Kidney glomerular epithelial cell (primary cell): ENCODE measurements at regions not wholly inside any gene's neighbourhood (a gene's known extent, or its start where the extent isn't known, plus 50 kb on each side); places are given as distances from the start of the nearest gene placed in this dataset.
A peak's percentile ranks its signal among the peaks of the same experiment; 100 is the strongest.

Experiments
- DNase-seq: peaks from one replicate; lab custom pipeline; 2025; lab: John Stamatoyannopoulos, UW

DNA sequence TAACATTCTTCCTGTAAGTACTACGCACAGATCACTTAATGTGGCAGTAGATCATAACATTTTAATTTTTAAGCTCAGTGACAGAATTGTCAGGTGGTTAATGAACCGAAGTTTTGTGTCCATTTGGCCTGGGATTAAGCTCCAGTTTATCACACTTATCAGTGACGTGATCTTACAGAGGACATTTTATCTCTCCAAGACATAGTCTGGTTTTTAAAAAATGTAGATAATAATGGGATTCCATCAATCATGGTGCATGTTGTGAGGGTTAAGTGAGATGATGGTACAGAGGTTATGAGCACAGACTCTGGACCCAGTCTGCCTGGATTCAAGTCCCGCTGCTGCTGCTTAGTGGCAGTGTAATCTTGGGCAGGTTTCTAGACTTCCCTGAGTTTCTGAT lies 66.0 kb upstream of the ZFAND5 start:
- DNase-seq = no peak

DNA sequence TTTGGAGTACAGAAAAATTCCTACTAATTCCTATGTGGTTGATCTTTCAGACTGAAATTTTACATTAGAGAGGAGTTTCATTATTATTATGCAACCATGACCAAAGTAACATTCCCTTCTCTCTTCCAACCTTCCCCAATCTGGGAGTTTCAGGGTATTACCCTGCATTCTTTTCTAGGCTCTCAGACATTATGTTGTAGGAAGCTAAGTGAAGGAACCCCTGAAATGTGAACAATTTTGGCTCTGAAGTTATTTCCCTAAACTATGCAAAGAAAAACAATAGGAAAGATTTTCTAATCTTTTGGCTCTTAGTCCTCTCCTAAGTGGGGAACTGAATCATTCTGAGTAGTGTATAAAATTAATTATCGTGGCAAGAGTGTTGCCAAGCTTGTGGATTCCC lies 63.3 kb upstream of the ZFAND5 start:
- DNase-seq = peak; percentile 29

DNA sequence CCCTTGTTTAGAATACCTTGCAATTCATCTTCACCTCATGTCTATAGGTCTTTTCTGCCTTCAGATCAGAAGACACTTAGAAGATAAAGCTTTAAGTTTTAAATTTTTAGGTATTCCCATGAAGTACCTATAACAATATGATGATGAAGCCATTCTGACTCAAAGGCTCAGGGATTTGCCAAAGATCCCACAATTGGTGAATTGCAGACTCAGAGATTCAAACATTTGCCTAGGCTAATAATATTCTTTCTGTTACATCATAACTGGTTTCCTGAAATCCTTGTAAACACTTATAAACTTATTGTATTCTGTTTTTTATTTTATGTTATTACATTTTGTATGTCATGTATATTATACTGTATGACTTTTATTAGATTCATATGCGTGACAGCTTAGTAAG lies 62.8 kb upstream of the ZFAND5 start:
- DNase-seq = no peak

DNA sequence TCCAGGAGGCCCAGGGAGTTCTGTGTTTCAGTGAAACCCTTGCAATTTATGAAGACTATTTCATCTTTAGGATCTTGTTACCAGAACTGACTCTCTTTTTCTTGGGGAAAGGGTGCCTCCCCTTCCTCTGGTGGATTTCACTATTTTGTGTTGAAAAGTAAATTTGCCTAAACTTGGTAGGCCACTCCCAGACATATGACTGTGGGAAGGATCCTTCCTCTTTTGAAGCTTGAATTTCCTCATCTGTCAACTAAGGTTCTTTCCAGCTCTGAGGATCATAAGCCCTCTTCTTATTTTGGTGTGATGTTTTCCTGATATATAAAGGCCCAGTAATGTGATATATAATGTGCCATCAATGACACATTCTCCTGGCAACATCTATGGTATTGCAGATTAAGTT lies 59.1 kb upstream of the ZFAND5 start:
- DNase-seq = no peak

DNA sequence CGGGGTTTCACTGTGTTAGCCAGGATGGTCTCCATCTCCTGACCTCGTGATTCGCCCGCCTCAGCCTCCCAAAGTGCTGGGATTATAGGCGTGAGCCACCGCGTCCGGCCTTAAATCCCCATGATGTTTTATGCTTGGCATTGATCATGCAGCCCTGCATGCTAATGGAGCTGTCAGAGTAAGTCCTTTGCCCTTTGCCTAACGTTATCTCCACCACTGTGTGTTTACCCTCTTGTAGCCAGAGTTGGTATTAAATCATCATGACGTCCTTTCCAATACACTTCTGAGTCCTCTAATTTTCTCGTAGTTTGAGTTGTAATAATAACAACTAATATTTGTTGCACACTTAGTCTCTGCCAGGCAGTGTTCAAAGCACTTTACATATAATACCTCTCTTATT lies 57.2 kb upstream of the ZFAND5 start:
- DNase-seq = no peak

DNA sequence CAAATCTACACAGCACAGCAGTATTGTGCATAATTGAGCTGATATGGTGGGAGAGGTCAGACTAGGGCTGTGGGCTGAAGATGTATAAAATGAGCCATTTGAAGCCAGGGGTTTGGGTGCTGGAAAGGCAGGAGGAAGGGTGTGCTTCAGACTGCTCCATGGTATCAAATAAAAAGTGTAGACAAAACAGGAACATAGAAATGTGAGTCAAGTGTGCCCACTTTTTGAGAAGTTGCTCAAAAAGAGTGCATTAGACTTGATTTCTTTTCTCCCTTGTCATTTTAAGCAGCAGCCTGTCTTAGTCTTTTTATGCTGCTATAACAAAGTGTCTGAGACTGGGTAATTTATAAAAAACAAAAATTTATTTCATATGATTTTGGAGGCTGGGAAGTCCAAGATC lies 55.8 kb upstream of the ZFAND5 start:
- no peak for DNase-seq

DNA sequence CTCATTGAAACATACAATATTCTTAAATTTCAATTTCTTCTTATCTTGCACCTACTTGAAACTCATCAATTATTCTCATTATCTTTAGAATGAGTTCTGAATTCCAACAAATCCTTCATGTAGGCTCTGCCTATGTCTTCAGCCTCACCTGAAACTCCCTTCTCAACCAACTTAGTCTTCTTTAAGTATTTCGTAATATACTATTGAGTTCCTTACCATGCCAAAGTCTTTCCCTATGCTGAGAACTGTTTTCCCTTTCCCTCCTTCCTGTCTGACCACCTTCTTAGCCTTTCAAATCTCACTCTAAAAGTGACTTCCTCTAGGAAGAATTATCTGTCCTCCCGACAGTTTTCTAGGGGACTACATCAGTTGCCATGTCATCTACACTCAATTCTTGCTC lies 50.9 kb upstream of the ZFAND5 start:
- DNase-seq = no peak

DNA sequence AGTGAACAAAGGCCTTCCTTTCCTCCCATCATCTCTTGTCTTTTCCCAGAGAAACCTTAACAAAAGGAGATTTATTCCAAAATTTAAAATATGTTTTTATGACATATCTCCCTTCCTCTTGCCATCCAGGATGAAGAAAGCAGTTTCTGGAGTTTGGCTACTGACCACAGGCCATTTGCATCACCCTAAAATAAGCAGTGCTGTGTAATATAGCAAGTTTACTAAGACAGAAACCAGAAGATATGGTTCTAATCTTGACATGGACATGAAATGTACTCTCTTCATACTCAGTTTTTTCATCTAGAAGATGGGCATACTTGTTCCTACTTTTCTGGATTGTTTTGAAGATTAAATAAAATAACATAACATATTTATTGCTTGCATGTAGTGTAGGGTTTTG lies 50.2 kb upstream of the ZFAND5 start:
- no peak for DNase-seq
